ENCODE measurements at regions not wholly inside any gene's neighbourhood (a gene's known extent, or its start where the extent isn't known, plus 50 kb on each side); places are given as distances from the start of the nearest gene placed in this dataset.
A peak's percentile ranks its signal among the peaks of the same experiment; 100 is the strongest.

DNA sequence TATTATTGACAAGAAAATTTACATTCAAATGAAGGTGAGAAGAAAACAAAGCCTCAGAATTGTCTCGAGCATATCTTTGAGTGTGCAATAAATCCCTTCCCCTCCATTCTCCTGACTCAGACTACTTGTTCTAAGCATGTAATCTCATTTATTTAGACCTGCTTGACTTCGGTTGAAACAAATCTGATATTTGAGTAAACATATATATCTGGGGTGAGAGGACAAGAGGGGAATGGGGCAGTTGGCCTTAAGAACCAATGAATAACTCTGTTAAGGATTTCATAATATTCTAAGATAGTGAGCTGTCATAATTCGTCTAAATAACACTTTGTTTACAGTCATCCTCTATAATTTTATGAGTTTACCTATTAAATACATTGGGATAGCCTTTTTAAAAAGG lies 142.7 kb downstream of the SIPA1L2 start:
- TF ChIP-seq CTCF (conservative IDR thresholded peaks at IDR 0.05): no peak
- peaks cover 16% of the 10 kb centered on the region for H3K4me1 Mint-ChIP-seq (ENCODE audit: unreplicated experiment)
- no peaks in the 10 kb centered on the region for H3K9me3 Mint-ChIP-seq
- no peak for DNase-seq (ENCODE audit: extremely low spot score, unreplicated experiment)
- peaks cover 45% of the 10 kb centered on the region for H3K36me3 Mint-ChIP-seq
- H3K27ac Mint-ChIP-seq: no peak overlapping the region
- H3K4me3 Mint-ChIP-seq: no peak overlapping the region
- no peaks in the 10 kb centered on the region for H3K27me3 Mint-ChIP-seq

DNA sequence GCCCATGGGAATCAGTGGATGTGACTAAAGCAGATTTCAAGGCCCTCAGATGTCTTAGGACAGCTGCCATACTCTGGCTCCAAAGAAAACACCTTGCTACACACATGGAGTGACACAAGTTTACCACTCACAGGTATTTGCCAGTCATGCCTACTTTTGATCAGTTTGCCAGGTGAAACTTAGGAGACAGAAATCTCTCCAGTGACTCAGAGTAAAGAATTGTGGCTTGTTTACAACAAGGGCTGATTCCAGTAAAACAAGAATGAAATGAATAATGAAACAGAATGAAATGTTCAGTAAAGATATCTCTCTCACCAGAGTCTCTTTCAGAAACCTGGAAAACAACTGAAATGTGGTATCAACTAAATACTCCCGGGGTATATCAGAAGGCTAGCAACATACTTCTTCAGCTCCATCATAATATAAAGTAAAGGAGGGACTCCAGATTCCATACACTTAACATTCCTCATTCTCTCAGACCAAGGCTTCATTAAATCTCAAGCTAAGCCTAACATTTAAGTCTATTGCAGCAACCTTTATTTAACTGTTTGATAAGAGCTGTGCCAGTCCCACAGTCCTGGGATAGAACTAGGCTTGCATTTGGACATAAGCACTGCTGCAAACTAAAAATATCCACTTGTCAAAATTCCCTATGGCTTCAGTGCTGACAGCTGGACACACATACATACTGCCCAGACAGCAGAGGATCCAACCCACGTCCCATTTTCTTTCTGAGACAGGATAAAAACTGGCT lies 143.3 kb downstream of the SIPA1L2 start:
- TF ChIP-seq CTCF (conservative IDR thresholded peaks at IDR 0.05): no peak
- Mint-ChIP-seq H3K27me3 (no peaks in the 10 kb centered on the region), H3K9me3 (no peaks in the 10 kb centered on the region), H3K27ac (peak overlapping the region; percentile 21), H3K4me3 (no peak overlapping the region), H3K4me1 (ENCODE audit: unreplicated experiment) (peaks cover 16% of the 10 kb centered on the region), H3K36me3 (peaks cover 48% of the 10 kb centered on the region)
- no peak for DNase-seq (ENCODE audit: extremely low spot score, unreplicated experiment)

DNA sequence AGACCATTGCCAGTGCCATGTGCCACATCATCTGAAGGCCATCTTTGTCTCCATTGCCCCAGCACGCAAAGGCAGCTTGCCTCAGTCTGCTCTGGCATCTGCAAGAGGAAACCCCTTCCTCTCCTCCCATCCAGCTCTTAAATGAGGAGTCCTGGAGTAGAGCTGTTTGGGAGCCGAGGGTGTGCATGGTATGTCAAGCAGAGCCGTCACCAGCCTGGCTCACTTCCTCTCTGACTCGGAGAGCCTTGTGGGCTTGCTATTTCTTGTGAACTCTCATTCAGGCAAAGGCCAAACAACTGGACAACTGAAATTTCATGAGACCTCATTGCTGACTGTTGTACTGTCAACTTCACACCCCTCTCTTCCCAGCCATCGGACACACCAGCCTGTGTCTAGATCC lies 143.9 kb downstream of the SIPA1L2 start:
- no peaks in the 10 kb centered on the region for H3K9me3 Mint-ChIP-seq
- H3K27me3 Mint-ChIP-seq: no peaks in the 10 kb centered on the region
- no peak overlapping the region for H3K4me3 Mint-ChIP-seq
- H3K36me3 Mint-ChIP-seq: peaks cover 43% of the 10 kb centered on the region
- no peak for TF ChIP-seq CTCF (conservative IDR thresholded peaks at IDR 0.05)
- H3K4me1 Mint-ChIP-seq (ENCODE audit: unreplicated experiment): peaks cover 16% of the 10 kb centered on the region
- DNase-seq (ENCODE audit: extremely low spot score, unreplicated experiment): no peak
- no peak overlapping the region for H3K27ac Mint-ChIP-seq

GRCh38 chr1:232484856-232485255 lies 145.1 kb downstream of the SIPA1L2 start:
- Mint-ChIP-seq H3K36me3 (peaks cover 35% of the 10 kb centered on the region), H3K4me3 (no peak overlapping the region), H3K27me3 (no peaks in the 10 kb centered on the region), H3K9me3 (no peaks in the 10 kb centered on the region), H3K27ac (no peak overlapping the region), H3K4me1 (ENCODE audit: unreplicated experiment) (peaks cover 16% of the 10 kb centered on the region)
- no peak for DNase-seq (ENCODE audit: extremely low spot score, unreplicated experiment)
- no peak for TF ChIP-seq CTCF (conservative IDR thresholded peaks at IDR 0.05)

- no peak overlapping the region for H3K27ac Mint-ChIP-seq
- no peak overlapping the region for H3K4me3 Mint-ChIP-seq
- no peak for DNase-seq (ENCODE audit: extremely low spot score, unreplicated experiment)
- H3K36me3 Mint-ChIP-seq: peaks cover 38% of the 10 kb centered on the region
- no peak for TF ChIP-seq CTCF (conservative IDR thresholded peaks at IDR 0.05)
- H3K27me3 Mint-ChIP-seq: no peaks in the 10 kb centered on the region
- H3K4me1 Mint-ChIP-seq (ENCODE audit: unreplicated experiment): peaks cover 16% of the 10 kb centered on the region
- H3K9me3 Mint-ChIP-seq: no peaks in the 10 kb centered on the region
Measured at GRCh38 chr1:232483826-232484225, 146.1 kb downstream of the SIPA1L2 start.
